ENCODE measurements at regions not wholly inside any gene's neighbourhood (a gene's known extent, or its start where the extent isn't known, plus 50 kb on each side); places are given as distances from the start of the nearest gene placed in this dataset.

- Mint-ChIP-seq H3K4me1 (ENCODE audit: unreplicated experiment) (peaks cover 21% of the 10 kb centered on the region), H3K9me3 (ENCODE audit: unreplicated experiment) (no peaks in the 10 kb centered on the region), H3K36me3 (ENCODE audit: unreplicated experiment) (no peaks in the 10 kb centered on the region), H3K27me3 (ENCODE audit: unreplicated experiment) (no peaks in the 10 kb centered on the region), H3K4me3 (ENCODE audit: unreplicated experiment) (no peak overlapping the region), H3K27ac (ENCODE audit: unreplicated experiment) (no peak overlapping the region)
- DNase-seq (ENCODE audit: extremely low spot score, unreplicated experiment) = no peak
- TF ChIP-seq CTCF (IDR thresholded peaks at IDR 0.05) = no peak
Observed at GRCh38 chr4:128606173-128606572, 203.3 kb upstream of the JADE1 start.

- Mint-ChIP-seq H3K27me3 (ENCODE audit: unreplicated experiment) (no peaks in the 10 kb centered on the region), H3K9me3 (ENCODE audit: unreplicated experiment) (no peaks in the 10 kb centered on the region), H3K36me3 (ENCODE audit: unreplicated experiment) (no peaks in the 10 kb centered on the region), H3K4me1 (ENCODE audit: unreplicated experiment) (peaks cover 33% of the 10 kb centered on the region), H3K4me3 (ENCODE audit: unreplicated experiment) (no peak overlapping the region), H3K27ac (ENCODE audit: unreplicated experiment) (no peak overlapping the region)
- no peak for DNase-seq (ENCODE audit: extremely low spot score, unreplicated experiment)
- no peak for TF ChIP-seq CTCF (IDR thresholded peaks at IDR 0.05)
Observed at GRCh38 chr4:128604840-128605239, 204.7 kb upstream of the JADE1 start.

- no peaks in the 10 kb centered on the region for H3K36me3 Mint-ChIP-seq (ENCODE audit: unreplicated experiment)
- peaks cover 39% of the 10 kb centered on the region for H3K4me1 Mint-ChIP-seq (ENCODE audit: unreplicated experiment)
Observed at GRCh38 chr4:128604204-128604603, 205.3 kb upstream of the JADE1 start.

GRCh38 chr4:128603081-128603480, 206.4 kb upstream of the JADE1 start:
- no peaks in the 10 kb centered on the region for H3K27me3 Mint-ChIP-seq (ENCODE audit: unreplicated experiment)
- no peak overlapping the region for H3K27ac Mint-ChIP-seq (ENCODE audit: unreplicated experiment)
- no peak for TF ChIP-seq CTCF (IDR thresholded peaks at IDR 0.05)
- H3K9me3 Mint-ChIP-seq (ENCODE audit: unreplicated experiment) = no peaks in the 10 kb centered on the region
- DNase-seq (ENCODE audit: extremely low spot score, unreplicated experiment) = no peak
- H3K4me1 Mint-ChIP-seq (ENCODE audit: unreplicated experiment) = peaks cover 45% of the 10 kb centered on the region
- no peak overlapping the region for H3K4me3 Mint-ChIP-seq (ENCODE audit: unreplicated experiment)
- H3K36me3 Mint-ChIP-seq (ENCODE audit: unreplicated experiment) = no peaks in the 10 kb centered on the region

More at GRCh38 chr4:128604204-128604603, 205.3 kb upstream of the JADE1 start:
- no peak for TF ChIP-seq CTCF (IDR thresholded peaks at IDR 0.05)
- no peaks in the 10 kb centered on the region for H3K27me3 Mint-ChIP-seq (ENCODE audit: unreplicated experiment)
- no peak for DNase-seq (ENCODE audit: extremely low spot score, unreplicated experiment)
- no peak overlapping the region for H3K4me3 Mint-ChIP-seq (ENCODE audit: unreplicated experiment)
- no peaks in the 10 kb centered on the region for H3K9me3 Mint-ChIP-seq (ENCODE audit: unreplicated experiment)
- H3K27ac Mint-ChIP-seq (ENCODE audit: unreplicated experiment) = no peak overlapping the region

GRCh38 chr4:128601991-128602695, 207.4 kb upstream of the JADE1 start:
- no peaks in the 10 kb centered on the region for H3K36me3 Mint-ChIP-seq (ENCODE audit: unreplicated experiment)
- peak overlapping the region; percentile 74 for H3K27ac Mint-ChIP-seq (ENCODE audit: unreplicated experiment)

More at GRCh38 chr4:128601991-128602695, 207.4 kb upstream of the JADE1 start:
- peaks cover 45% of the 10 kb centered on the region for H3K4me1 Mint-ChIP-seq (ENCODE audit: unreplicated experiment)
- DNase-seq (ENCODE audit: extremely low spot score, unreplicated experiment) = no peak
- H3K9me3 Mint-ChIP-seq (ENCODE audit: unreplicated experiment) = no peaks in the 10 kb centered on the region
- H3K27me3 Mint-ChIP-seq (ENCODE audit: unreplicated experiment) = no peaks in the 10 kb centered on the region
- H3K4me3 Mint-ChIP-seq (ENCODE audit: unreplicated experiment) = no peak overlapping the region
- no peak for TF ChIP-seq CTCF (IDR thresholded peaks at IDR 0.05)
